Adrenal gland (tissue), 5 donors: ENCODE measurements at regions not wholly inside any gene's neighbourhood (a gene's known extent, or its start where the extent isn't known, plus 50 kb on each side); places are given as distances from the start of the nearest gene placed in this dataset.

ENCODE experiments used
- POLR2A ChIP-seq, 2 donors: fragments of 450-650 bp; IDR thresholded peaks; one replicate each; pipeline ENCODE4 v1.6.1; 2017; ENCODE audit warnings: antibody characterized with exemption in 2 of 2, mild to moderate bottlenecking in 2 of 2, moderate library complexity in 1 of 2
- TF ChIP-seq, protein P1 (sequence below), 6 experiments: fragments of 450-650 bp in 4 of 6; fragments of 200-600 bp in 2 of 6; sonication (generic) in 1 of 6; IDR thresholded peaks; 1 replicate in 5 of 6; 2 replicates in 1 of 6; pipeline versions ENCODE4 v1.5.1 to v1.8.0; 2016 to 2021; ENCODE audit warnings: antibody characterized with exemption in 6 of 6, mild to moderate bottlenecking in 2 of 6, moderate library complexity in 1 of 6
- donor health status: DM: no; HTN: no; CAD: no.

DNA sequence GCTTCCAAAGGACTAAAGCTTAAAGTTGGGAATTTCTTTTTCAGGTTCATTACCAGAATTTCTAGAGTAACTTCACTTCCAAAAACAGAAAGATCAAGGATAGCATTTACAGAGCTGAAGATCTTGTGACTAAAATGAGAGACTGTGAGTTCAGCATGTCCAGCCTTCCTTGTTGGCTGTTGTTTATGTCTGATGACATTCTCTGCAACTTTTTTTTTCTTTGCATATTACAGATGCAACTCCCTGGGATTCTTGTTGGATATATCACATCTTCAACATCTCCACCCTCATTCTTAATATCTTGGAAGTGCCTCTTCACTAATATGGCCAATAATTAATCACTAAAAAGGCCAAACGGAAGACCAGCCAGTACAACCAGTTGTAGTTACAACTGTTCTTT, 86.2 kb upstream of the FRMD4B start:
- TF ChIP-seq, protein P1, sequence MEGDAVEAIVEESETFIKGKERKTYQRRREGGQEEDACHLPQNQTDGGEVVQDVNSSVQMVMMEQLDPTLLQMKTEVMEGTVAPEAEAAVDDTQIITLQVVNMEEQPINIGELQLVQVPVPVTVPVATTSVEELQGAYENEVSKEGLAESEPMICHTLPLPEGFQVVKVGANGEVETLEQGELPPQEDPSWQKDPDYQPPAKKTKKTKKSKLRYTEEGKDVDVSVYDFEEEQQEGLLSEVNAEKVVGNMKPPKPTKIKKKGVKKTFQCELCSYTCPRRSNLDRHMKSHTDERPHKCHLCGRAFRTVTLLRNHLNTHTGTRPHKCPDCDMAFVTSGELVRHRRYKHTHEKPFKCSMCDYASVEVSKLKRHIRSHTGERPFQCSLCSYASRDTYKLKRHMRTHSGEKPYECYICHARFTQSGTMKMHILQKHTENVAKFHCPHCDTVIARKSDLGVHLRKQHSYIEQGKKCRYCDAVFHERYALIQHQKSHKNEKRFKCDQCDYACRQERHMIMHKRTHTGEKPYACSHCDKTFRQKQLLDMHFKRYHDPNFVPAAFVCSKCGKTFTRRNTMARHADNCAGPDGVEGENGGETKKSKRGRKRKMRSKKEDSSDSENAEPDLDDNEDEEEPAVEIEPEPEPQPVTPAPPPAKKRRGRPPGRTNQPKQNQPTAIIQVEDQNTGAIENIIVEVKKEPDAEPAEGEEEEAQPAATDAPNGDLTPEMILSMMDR (IDR thresholded peaks at IDR 0.05), result no peak
- no peak for TF ChIP-seq POLR2A (IDR thresholded peaks at IDR 0.05)
